Astrocyte of the cerebellum (primary cell): ENCODE measurements at regions not wholly inside any gene's neighbourhood (a gene's known extent, or its start where the extent isn't known, plus 50 kb on each side); places are given as distances from the start of the nearest gene placed in this dataset.

Experiments used
- DNase-seq: peaks from one replicate; pipeline ENCODE4 v3.0.0-alpha.2; 2011; ENCODE audit warnings: low read depth
- H3K4me3 ChIP-seq: 2 replicates; pipeline ENCODE4 v1.5.1; 2011; ENCODE audit warnings: mild to moderate bottlenecking, low read depth, low read length, moderate library complexity
- in situ Hi-C: cut with HindIII; loops from 2 replicates; pipeline ENCODE4 v1.10.0; 2017; ENCODE audit warnings: low sequenced_read_pairs
- TF ChIP-seq, protein P1 (sequence below): IDR thresholded peaks from 2 replicates; pipeline ENCODE4 v1.5.1; 2012; ENCODE audit warnings: low read length, low read depth, moderate library complexity, mild to moderate bottlenecking; ENCODE audit errors: missing control alignments

- TF ChIP-seq, protein P1, sequence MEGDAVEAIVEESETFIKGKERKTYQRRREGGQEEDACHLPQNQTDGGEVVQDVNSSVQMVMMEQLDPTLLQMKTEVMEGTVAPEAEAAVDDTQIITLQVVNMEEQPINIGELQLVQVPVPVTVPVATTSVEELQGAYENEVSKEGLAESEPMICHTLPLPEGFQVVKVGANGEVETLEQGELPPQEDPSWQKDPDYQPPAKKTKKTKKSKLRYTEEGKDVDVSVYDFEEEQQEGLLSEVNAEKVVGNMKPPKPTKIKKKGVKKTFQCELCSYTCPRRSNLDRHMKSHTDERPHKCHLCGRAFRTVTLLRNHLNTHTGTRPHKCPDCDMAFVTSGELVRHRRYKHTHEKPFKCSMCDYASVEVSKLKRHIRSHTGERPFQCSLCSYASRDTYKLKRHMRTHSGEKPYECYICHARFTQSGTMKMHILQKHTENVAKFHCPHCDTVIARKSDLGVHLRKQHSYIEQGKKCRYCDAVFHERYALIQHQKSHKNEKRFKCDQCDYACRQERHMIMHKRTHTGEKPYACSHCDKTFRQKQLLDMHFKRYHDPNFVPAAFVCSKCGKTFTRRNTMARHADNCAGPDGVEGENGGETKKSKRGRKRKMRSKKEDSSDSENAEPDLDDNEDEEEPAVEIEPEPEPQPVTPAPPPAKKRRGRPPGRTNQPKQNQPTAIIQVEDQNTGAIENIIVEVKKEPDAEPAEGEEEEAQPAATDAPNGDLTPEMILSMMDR: no peak
Observed at GRCh38 chr3:6251612-6252400, 609.1 kb upstream of the GRM7 start.

GRCh38 chr3:6254490-6254889, 606.4 kb upstream of the GRM7 start:
- TF ChIP-seq, protein P1: no peak
- H3K4me3 ChIP-seq: no peak overlapping the region
- in situ Hi-C loops: no loop called here
- no peak for DNase-seq

More at GRCh38 chr3:6251612-6252400, 609.1 kb upstream of the GRM7 start:
- DNase-seq: no peak
- in situ Hi-C loops: no loop called here
- H3K4me3 ChIP-seq: no peak overlapping the region

- TF ChIP-seq, protein P1: no peak
- in situ Hi-C loops: no loop called here
- no peak for DNase-seq
- no peak overlapping the region for H3K4me3 ChIP-seq
Observed at GRCh38 chr3:6255229-6255628, 605.7 kb upstream of the GRM7 start.

GRCh38 chr3:6260551-6261191, 600.2 kb upstream of the GRM7 start:
- TF ChIP-seq, protein P1: no peak
- in situ Hi-C loops: no loop called here
- H3K4me3 ChIP-seq: no peak overlapping the region
- no peak for DNase-seq

- in situ Hi-C loops: no loop called here
- TF ChIP-seq, protein P1: no peak
- H3K4me3 ChIP-seq: no peak overlapping the region
Observed at GRCh38 chr3:6262010-6262409, 598.9 kb upstream of the GRM7 start.

DNA sequence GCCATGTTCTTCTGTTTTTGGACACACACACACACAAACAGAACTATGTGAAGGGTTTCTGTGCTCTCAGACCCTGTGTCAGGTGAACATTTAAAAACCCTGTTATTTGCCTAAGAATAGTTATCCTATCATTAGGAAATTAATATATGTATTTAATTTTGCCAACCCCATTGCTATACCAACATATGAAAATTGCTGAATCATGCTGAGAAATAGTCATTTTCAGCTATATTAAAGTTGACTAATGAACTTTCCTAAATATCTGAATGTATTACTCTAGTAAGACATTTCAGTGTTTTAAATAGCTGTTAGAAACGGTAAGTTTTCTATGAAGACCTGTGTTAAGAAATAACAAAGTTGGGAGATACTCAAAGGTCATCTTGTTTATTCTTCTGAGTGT, 596.9 kb upstream of the GRM7 start:
- H3K4me3 ChIP-seq: no peak overlapping the region
- in situ Hi-C loops: no loop called here
- DNase-seq: no peak
- TF ChIP-seq, protein P1: no peak

More at GRCh38 chr3:6262010-6262409, 598.9 kb upstream of the GRM7 start:
- DNase-seq: no peak
